Psoas muscle (tissue), 7 donors: ENCODE measurements at regions not wholly inside any gene's neighbourhood (a gene's known extent, or its start where the extent isn't known, plus 50 kb on each side); places are given as distances from the start of the nearest gene placed in this dataset.
"Not testable (repeated sequence)": the region's sequence is repeated elsewhere in the genome, so short reads cannot be mapped to it uniquely, and the experiment has no call there.

Source experiments
- ATAC-seq, 4 donors: fragments of 200-7000 bp; cut with Tn5 transposase; one replicate each; pipeline ENCODE4 v1.9.1; 2020; ENCODE audit warnings: moderate library complexity in 3 of 4, mild to moderate bottlenecking in 2 of 4
- DNase-seq, 2 donors: peaks; one replicate each; pipeline ENCODE4 v3.0.0-alpha.2; 2020
- H3K27ac ChIP-seq: fragments of 200-600 bp; one replicate; pipeline ENCODE4 v1.8.0; 2022
- H3K27me3 ChIP-seq, 3 donors: fragments of 200-600 bp in 1 of 3; one replicate each; pipeline versions ENCODE4 v1.6.1 to v1.8.0; 2013 to 2022; ENCODE audit warnings: low read length in 2 of 3, mild to moderate bottlenecking in 2 of 3, moderate library complexity in 1 of 3; ENCODE audit not compliant: insufficient read depth in 3 of 3
- H3K36me3 ChIP-seq, 2 donors: fragments of 200-600 bp in 1 of 2; one replicate each; pipeline versions ENCODE4 v1.6.1 to v1.8.0; 2013 to 2022; ENCODE audit warnings: low read depth in 1 of 2, mild to moderate bottlenecking in 1 of 2, moderate library complexity in 1 of 2; ENCODE audit not compliant: insufficient read depth in 1 of 2
- H3K4me1 ChIP-seq: fragments of 200-600 bp; one replicate; pipeline ENCODE4 v1.8.0; 2022
- H3K4me3 ChIP-seq: fragments of 200-600 bp; one replicate; pipeline ENCODE4 v1.8.0; 2022; ENCODE audit warnings: mild to moderate bottlenecking
- H3K9me3 ChIP-seq: fragments of 200-600 bp; one replicate; pipeline ENCODE4 v1.8.0; 2022
- WGBS, 3 donors: extraction: QIAGEN DNeasy Blood & Tissue Kit; methylation state at CpG; one replicate each; pipeline versions ENCODE4 v1.1.6 to v1.1.7; 2013; 5-methylcytosine and 5-hydroxymethylcytosine counted together
- intact Hi-C, 2 donors: fragments of 100-400 bp; cut with DNase I; formaldehyde crosslinking; loops; one replicate each; pipeline versions ENCODE4 v1.11.0 to v1.14.2; 2022
- TF ChIP-seq, protein P1 (sequence below): fragments of 200-600 bp; IDR thresholded peaks from one replicate; pipeline ENCODE4 v1.8.0; 2022; ENCODE audit warnings: antibody characterized with exemption
- donor health status: healthy with polysubstance abuse.
- donor health status: DM: no; HTN: no; CAD: no; lungs with moderate emphysema.
- donor health status: Bipolar disorder and iron deficiency.
- donor health status: healthy.
- donor health status: DM: yes; HTN: yes; CAD: no.
- donor health status: DM: no; HTN: no; CAD: no.
- donor health status: DM: yes; HTN: yes; CAD: no.

DNA sequence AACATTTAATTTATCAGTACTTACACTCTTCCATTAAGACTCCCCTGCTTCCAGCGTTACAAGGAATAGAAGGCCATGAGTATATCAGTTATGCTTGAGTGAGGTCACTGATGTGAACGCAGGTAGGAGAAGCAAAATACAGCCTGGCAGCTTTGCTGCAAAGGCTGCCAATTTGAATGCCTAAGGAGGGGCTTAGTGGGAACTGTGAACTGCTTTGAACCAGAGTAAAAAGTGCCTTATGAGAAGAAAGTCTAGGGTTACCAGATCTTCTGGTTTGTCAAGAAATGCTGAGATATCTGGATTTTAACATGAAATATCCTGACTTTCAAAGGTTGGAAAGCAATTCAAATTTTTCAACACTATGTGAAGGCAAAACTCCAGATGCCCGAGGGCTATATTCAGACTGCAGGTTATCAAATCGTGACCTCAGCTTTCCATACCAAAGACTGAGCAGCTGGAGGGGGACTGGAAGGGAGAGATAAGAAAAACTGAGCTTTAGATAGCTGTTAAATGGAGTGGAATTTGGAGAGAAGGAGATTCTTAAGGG, 446.3 kb upstream of the NECTIN3 start:
- Histone ChIP-seq H3K4me3 (no peak overlapping the region), H3K36me3 (no peaks in the 10 kb centered on the region), H3K27ac (no peak overlapping the region), H3K4me1 (no peaks in the 10 kb centered on the region), H3K27me3 (no peaks in the 10 kb centered on the region), H3K9me3 (no peaks in the 10 kb centered on the region)
- ATAC-seq, result no peak
- intact Hi-C loops, result no loop called here
- 56 to 59% (median 57%) methylated on average over 4 of the region's 4 CpGs for WGBS, 3 donors
- TF ChIP-seq, protein P1, sequence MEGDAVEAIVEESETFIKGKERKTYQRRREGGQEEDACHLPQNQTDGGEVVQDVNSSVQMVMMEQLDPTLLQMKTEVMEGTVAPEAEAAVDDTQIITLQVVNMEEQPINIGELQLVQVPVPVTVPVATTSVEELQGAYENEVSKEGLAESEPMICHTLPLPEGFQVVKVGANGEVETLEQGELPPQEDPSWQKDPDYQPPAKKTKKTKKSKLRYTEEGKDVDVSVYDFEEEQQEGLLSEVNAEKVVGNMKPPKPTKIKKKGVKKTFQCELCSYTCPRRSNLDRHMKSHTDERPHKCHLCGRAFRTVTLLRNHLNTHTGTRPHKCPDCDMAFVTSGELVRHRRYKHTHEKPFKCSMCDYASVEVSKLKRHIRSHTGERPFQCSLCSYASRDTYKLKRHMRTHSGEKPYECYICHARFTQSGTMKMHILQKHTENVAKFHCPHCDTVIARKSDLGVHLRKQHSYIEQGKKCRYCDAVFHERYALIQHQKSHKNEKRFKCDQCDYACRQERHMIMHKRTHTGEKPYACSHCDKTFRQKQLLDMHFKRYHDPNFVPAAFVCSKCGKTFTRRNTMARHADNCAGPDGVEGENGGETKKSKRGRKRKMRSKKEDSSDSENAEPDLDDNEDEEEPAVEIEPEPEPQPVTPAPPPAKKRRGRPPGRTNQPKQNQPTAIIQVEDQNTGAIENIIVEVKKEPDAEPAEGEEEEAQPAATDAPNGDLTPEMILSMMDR, result no peak
- DNase-seq, result no peak

DNA sequence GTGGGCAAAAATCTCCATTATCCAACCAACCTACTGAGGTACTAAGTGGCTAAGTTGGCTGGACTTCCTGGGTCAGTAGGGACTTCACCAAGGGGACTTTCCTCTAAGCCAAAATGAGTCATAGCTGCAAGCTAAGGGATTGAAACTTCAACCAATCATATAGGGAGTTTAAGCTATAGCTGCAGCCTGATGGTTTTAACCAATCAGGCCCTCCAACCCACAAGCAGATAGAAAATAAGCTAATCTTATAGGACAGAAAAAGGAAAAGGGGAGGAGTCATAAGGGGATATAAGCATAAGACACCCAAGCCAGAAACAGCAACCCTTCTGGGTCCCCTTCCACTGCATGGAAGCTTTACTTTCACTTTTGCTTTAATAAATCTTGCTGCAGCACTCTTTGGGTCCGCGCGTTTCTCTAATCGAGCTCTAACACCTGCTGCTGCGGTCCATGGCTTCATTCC, 444.9 kb upstream of the NECTIN3 start:
- H3K4me1 ChIP-seq, H3K36me3 ChIP-seq, H3K9me3 ChIP-seq, intact Hi-C loops, DNase-seq, ATAC-seq, H3K27ac ChIP-seq, H3K27me3 ChIP-seq: not testable (repeated sequence)
- peak overlapping the region; percentile 25 for H3K4me3 ChIP-seq
- 63 to 74% (median 63%) methylated on average over 5 of the region's 5 CpGs for WGBS, 3 donors

DNA sequence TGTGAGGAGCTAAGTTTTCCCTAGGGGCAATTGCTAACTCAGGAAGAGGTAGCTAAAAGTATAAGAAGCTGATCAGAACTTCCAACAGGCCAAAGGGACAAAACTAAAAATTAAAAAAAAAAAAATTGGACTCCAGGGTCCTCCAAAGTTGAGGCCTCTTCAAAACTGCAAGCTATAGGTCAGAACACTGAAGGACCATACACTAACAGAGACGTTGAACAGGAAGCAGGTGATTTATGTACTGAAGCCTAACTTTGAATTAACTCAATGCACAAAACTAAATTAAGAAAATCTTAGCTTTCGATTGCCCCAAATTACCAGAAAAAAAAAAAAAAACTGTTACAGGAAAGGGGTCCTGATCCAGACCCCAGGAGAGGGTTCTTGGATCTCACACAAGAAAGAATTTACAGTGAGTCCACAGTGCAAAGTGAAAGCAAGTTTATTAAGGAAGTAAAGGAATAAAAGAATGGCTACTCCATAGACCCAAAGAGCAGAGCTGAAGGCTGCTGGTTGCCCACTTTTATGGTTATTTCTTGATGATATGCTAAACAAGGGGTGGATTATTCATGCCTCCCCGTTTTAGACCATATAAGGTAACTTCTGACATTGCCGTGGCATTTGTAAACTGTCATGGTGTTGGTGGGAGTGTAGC, 442.8 kb upstream of the NECTIN3 start:
- no peaks in the 10 kb centered on the region for H3K27me3 ChIP-seq
- TF ChIP-seq, protein P1, result no peak
- H3K4me3 ChIP-seq, result no peak overlapping the region
- H3K27ac ChIP-seq, result no peak overlapping the region
- intact Hi-C loops, result no loop called here
- H3K9me3 ChIP-seq, result no peaks in the 10 kb centered on the region
- 52 to 74% (median 63%) methylated on average over 4 of the region's 4 CpGs for WGBS, 3 donors
- H3K4me1 ChIP-seq, result no peaks in the 10 kb centered on the region
- no peak for ATAC-seq
- no peak for DNase-seq
- H3K36me3 ChIP-seq, result no peaks in the 10 kb centered on the region

DNA sequence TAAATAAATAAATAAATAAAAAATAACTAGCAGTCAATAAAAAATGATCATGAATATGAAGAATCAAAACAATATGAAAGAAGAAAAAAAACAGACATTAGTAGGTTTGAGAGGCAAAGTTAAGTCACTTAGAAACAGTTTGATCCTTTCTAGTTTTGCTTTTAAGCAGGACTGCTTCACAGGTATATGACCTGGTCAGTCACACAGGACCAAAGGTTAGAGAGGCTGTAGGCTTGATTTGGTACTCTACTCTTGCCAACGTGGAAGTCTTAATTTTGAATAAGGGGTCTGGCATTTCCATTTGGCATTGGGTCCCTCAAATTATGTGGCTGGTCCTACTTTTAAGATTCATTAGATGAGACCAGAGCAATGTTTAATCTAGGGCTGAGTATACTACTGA, 441.7 kb upstream of the NECTIN3 start:
- Histone ChIP-seq H3K36me3 (no peaks in the 10 kb centered on the region), H3K27me3 (no peaks in the 10 kb centered on the region), H3K27ac (no peak overlapping the region), H3K9me3 (no peaks in the 10 kb centered on the region), H3K4me3 (no peak overlapping the region), H3K4me1 (no peaks in the 10 kb centered on the region)
- DNase-seq (no peak), ATAC-seq (no peak)
- WGBS, 3 donors, result 76 to 79% (median 78%) methylated on average over 1 of the region's 1 CpG
- TF ChIP-seq, protein P1, result no peak
- intact Hi-C loops, result no loop called here

DNA sequence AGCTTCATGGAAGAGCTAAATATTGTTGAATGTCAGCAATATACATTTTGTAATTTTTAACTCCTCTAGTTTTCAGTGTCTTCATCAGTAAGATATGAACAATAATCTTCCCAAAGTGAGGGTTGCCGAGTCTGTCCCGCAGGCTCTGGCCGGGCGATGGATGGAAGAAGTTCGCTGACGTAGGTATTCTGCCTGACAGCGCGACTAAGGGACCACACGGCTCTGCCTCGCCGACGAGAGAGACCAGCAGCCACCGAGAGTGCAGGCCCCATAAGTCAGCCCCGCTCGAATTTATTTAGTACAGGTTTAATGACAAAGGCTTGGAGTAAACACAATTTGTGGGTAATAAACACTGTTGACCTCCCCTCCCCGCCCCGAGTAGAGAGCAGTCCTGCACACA, 427.4 kb upstream of the NECTIN3 start:
- no peak overlapping the region for H3K4me3 ChIP-seq
- H3K27me3 ChIP-seq, result no peaks in the 10 kb centered on the region
- WGBS, 3 donors, result 89 to 94% (median 92%) methylated on average over 17 of the region's 17 CpGs
- DNase-seq (no peak), ATAC-seq (no peak)
- H3K36me3 ChIP-seq, result no peaks in the 10 kb centered on the region
- H3K27ac ChIP-seq, result no peak overlapping the region
- H3K9me3 ChIP-seq, result no peaks in the 10 kb centered on the region
- intact Hi-C loops, result no loop called here
- no peaks in the 10 kb centered on the region for H3K4me1 ChIP-seq
- TF ChIP-seq, protein P1, result no peak
